Thyroid gland (tissue), 4 donors: ENCODE measurements at regions not wholly inside any gene's neighbourhood (a gene's known extent, or its start where the extent isn't known, plus 50 kb on each side); places are given as distances from the start of the nearest gene placed in this dataset.

Experiments used
- POLR2A ChIP-seq, 2 donors: fragments of 450-650 bp; IDR thresholded peaks; one replicate each; pipeline ENCODE4 v1.6.1; 2017; ENCODE audit warnings: antibody characterized with exemption in 2 of 2, mild to moderate bottlenecking in 2 of 2, moderate library complexity in 1 of 2
- TF ChIP-seq, protein P1 (sequence below), 6 experiments: fragments of 200-600 bp in 3 of 6; fragments of 450-650 bp in 3 of 6; sonication (generic) in 3 of 6; IDR thresholded peaks; one replicate each; pipeline ENCODE4 v1.5.1; 2016 to 2019; ENCODE audit warnings: antibody characterized with exemption in 6 of 6, mild to moderate bottlenecking in 2 of 6, inconsistent platforms in 1 of 6, moderate library complexity in 1 of 6

DNA sequence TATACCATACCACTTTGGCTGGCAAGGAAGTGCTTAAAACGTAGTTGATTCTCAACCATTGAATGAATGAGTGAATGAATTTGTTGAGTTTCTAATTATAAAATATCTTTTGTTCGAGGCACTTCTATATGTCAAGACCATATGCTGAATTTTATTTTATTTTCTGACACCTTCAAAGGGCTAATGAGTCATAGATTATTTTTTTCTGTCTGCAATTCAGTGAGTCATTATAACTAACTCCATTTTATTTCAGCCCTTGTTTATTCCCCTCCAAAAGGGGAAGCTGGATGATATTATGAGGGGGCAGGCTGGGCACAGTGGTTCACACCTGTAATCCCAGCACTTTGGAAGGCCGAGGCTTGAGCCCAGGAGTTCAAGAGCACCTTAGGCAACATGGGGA lies 142.4 kb downstream of the P2RY1 start:
- TF ChIP-seq, protein P1, sequence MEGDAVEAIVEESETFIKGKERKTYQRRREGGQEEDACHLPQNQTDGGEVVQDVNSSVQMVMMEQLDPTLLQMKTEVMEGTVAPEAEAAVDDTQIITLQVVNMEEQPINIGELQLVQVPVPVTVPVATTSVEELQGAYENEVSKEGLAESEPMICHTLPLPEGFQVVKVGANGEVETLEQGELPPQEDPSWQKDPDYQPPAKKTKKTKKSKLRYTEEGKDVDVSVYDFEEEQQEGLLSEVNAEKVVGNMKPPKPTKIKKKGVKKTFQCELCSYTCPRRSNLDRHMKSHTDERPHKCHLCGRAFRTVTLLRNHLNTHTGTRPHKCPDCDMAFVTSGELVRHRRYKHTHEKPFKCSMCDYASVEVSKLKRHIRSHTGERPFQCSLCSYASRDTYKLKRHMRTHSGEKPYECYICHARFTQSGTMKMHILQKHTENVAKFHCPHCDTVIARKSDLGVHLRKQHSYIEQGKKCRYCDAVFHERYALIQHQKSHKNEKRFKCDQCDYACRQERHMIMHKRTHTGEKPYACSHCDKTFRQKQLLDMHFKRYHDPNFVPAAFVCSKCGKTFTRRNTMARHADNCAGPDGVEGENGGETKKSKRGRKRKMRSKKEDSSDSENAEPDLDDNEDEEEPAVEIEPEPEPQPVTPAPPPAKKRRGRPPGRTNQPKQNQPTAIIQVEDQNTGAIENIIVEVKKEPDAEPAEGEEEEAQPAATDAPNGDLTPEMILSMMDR (IDR thresholded peaks at IDR 0.05), result no peak
- no peak for TF ChIP-seq POLR2A (IDR thresholded peaks at IDR 0.05)
